ENCODE measurements at regions not wholly inside any gene's neighbourhood (a gene's known extent, or its start where the extent isn't known, plus 50 kb on each side); places are given as distances from the start of the nearest gene placed in this dataset.

GRCh38 chr9:2536511-2536910 is 85.1 kb upstream of the VLDLR start (continued):
- TF ChIP-seq ZBTB11 (tag by site-specific recombination; conservative IDR thresholded peaks at IDR 0.05; ENCODE audit: low read depth) = no peak
- no peak for TF ChIP-seq ZNF670 (tag by site-specific recombination; IDR thresholded peaks at IDR 0.05; ENCODE audit: low read depth)
- TF ChIP-seq ZNF202 (tag by site-specific recombination; IDR thresholded peaks at IDR 0.05; ENCODE audit: borderline replicate concordance) = no peak
- no peak for TF ChIP-seq ZNF155 (tag by site-specific recombination; IDR thresholded peaks at IDR 0.05)
- TF ChIP-seq ZNF239 (tag by site-specific recombination; IDR thresholded peaks at IDR 0.05) = no peak
- TF ChIP-seq ZNF114 (tag by site-specific recombination; IDR thresholded peaks at IDR 0.05) = no peak

- Histone ChIP-seq H3K36me3 (ENCODE audit: control insufficient read depth in 2 of 2, insufficient read depth in 1 of 2, low read length in 2 of 2) (no peaks in the 10 kb centered on the region), H3K9me3 (ENCODE audit: control insufficient read depth, insufficient read depth, low read depth, low read length) (no peaks in the 10 kb centered on the region), H3K4me1 (ENCODE audit: control insufficient read depth, insufficient read depth, low read length) (no peaks in the 10 kb centered on the region), H3K4me3 (ENCODE audit: low read depth, low read length) (no peak overlapping the region), H3K27ac (ENCODE audit: extremely low read depth, low read depth, low read length) (no peak overlapping the region)
- TF ChIP-seq ZNF341 (tag by site-specific recombination; IDR thresholded peaks at IDR 0.05; ENCODE audit: low read depth) (no peak), ZNF37A (tag by site-specific recombination; IDR thresholded peaks at IDR 0.05) (no peak), ZNF155 (tag by site-specific recombination; IDR thresholded peaks at IDR 0.05) (no peak), ZNF777 (tag by site-specific recombination; IDR thresholded peaks at IDR 0.05; ENCODE audit: borderline replicate concordance) (no peak), ZNF76 (tag by site-specific recombination; IDR thresholded peaks at IDR 0.05; ENCODE audit: borderline replicate concordance, low read depth) (no peak), HIC1 (tag by site-specific recombination; IDR thresholded peaks at IDR 0.05) (no peak), ZSCAN5A (tag by site-specific recombination; IDR thresholded peaks at IDR 0.05) (no peak), PRDM4 (tag by site-specific recombination; IDR thresholded peaks at IDR 0.05) (no peak), ZNF473 (tag by site-specific recombination; IDR thresholded peaks at IDR 0.05) (no peak), ZFP69B (tag by site-specific recombination; IDR thresholded peaks at IDR 0.05) (no peak), ZFHX2 (tag by site-specific recombination; conservative IDR thresholded peaks at IDR 0.05) (no peak), KLF10 (tag by site-specific recombination; IDR thresholded peaks at IDR 0.05) (no peak), ZNF510 (tag by site-specific recombination; IDR thresholded peaks at IDR 0.05; ENCODE audit: insufficient replicate concordance) (no peak), ZNF157 (tag by site-specific recombination; IDR thresholded peaks at IDR 0.05) (no peak), MYNN (tag by site-specific recombination; IDR thresholded peaks at IDR 0.05; ENCODE audit: borderline replicate concordance) (no peak)
- ChIA-PET CTCF (interaction anchor here (0.6 kb wide), 1 partner anchor 182 kb away, joined by 4 read pairs; no protein-coding TSS in a partner anchor), POLR2A (no interaction called here)
Measured at GRCh38 chr9:2545881-2546490, 75.6 kb upstream of the VLDLR start.
